Activated CD4-positive, alpha-beta T cell treated with anti-CD3 and anti-CD28 coated beads for 48 hours (primary cell): ENCODE measurements at regions not wholly inside any gene's neighbourhood (a gene's known extent, or its start where the extent isn't known, plus 50 kb on each side); places are given as distances from the start of the nearest gene placed in this dataset.

Source experiments
- DNase-seq: peaks from one replicate; pipeline ENCODE4 v3.0.0-alpha.2; 2020

GRCh38 chr18:47316924-47317323 is 65.5 kb upstream of the SKOR2 start:
- DNase-seq, result no peak

GRCh38 chr18:47313901-47314300 is 62.4 kb upstream of the SKOR2 start:
- DNase-seq, result no peak

DNA sequence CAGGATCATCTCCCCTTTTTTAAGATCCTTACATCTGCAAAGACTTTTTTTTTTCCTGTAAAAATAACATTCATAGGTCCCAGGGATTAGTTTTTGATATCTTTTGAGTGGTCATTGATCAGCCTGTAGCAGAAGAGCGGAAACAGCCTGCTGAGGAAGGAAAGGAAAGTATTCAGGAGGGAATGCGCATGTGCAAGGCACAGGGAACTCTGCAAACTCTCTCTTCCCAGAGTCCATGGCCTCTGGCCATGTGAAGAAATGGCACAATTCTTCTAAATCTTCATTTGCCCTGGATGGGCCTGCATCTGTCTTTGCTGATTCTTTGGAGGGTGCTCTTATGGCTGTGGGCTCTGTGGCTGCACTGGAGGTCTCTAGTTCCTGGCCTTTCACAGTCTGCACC is 60.1 kb upstream of the SKOR2 start:
- no peak for DNase-seq
